Inferior parietal cortex (tissue), 1 donor: ENCODE measurements at regions not wholly inside any gene's neighbourhood (a gene's known extent, or its start where the extent isn't known, plus 50 kb on each side); places are given as distances from the start of the nearest gene placed in this dataset.

ENCODE experiments used
- DNase-seq: peaks from one replicate; pipeline ENCODE4 v3.0.0-alpha.2; 2016; ENCODE audit errors: extremely low spot score

GRCh38 chr11:24422376-24422775 is 74.5 kb upstream of the LUZP2 start:
- DNase-seq = no peak

GRCh38 chr11:24437123-24437522 is 59.7 kb upstream of the LUZP2 start:
- DNase-seq = no peak
